ENCODE measurements at regions not wholly inside any gene's neighbourhood (a gene's known extent, or its start where the extent isn't known, plus 50 kb on each side); places are given as distances from the start of the nearest gene placed in this dataset.

DNA sequence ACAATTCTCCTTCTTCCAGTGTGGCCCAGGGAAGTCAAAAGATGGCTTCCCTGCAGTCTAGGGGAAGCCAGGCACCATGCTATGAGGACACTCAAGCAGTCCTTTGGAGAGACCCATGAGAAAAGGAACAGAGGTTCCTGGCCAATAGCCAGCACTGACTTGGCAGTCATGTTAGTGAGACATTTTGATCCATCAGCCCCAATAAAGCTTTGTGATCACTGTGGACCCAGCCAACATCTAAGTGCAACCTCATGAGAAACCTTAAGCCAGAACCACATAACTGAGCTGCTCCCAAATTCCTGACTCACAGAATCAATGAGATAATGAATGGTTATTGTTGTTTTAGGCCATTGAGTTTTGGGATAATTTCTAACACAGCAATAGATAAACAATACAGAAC, 51.0 kb upstream of the NAP1L1 start:
- DNase-seq (ENCODE audit: low read depth in 4 of 4, low spot score in 2 of 4) = no peak
